GM19035 (cell line): ENCODE measurements at regions not wholly inside any gene's neighbourhood (a gene's known extent, or its start where the extent isn't known, plus 50 kb on each side); places are given as distances from the start of the nearest gene placed in this dataset.
A peak's percentile ranks its signal among the peaks of the same experiment; 100 is the strongest.
"Not testable (repeated sequence)": the region's sequence is repeated elsewhere in the genome, so short reads cannot be mapped to it uniquely, and the experiment has no call there.

ENCODE experiments used
- ATAC-seq: cut with Tn5 transposase; IDR thresholded peaks from one replicate; pipeline ENCODE4 v1.9.1; 2021; ENCODE audit not compliant: unreplicated experiment

DNA sequence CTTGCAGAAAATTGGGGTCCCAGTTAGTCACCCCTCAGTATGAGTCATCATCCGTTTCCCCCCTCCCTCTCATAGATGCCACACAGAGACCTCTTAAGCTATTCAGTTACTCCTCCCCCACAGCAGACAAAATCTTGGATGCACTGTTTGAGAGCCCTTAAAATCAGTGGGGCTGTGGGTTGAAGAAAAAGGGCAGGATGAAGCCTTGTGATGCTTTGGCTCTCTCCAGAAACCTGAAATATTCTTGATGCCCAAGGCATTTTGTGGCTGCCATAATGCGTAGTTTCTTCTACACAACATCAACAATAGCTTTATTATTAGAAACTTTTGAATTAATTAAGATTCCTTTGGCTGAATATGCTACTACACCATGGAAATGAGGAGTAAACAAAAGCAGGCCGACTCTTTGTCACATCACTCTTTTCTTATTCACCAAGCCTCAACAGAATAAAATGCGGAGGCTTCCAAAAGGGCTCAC is 133.8 kb downstream of the MRPS30 start:
- no peak for ATAC-seq

DNA sequence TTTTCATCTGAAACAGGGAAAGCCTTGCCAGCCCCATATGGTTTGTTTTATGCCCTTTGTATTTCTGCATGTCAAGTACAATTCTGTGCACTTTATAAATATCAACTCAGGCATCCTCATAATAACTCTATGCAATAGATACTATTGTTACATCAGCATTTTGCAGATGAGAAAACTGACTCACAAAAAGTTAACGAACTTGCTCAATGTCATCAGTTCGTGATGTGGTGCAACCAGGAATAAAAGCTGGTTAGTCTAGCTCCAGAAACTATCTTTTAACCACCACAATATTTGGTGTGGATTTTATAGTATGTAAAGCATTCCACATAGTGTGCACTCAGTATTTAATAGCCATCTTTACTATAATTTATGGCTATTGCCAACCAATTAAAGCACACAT is 134.9 kb downstream of the MRPS30 start:
- no peak for ATAC-seq

DNA sequence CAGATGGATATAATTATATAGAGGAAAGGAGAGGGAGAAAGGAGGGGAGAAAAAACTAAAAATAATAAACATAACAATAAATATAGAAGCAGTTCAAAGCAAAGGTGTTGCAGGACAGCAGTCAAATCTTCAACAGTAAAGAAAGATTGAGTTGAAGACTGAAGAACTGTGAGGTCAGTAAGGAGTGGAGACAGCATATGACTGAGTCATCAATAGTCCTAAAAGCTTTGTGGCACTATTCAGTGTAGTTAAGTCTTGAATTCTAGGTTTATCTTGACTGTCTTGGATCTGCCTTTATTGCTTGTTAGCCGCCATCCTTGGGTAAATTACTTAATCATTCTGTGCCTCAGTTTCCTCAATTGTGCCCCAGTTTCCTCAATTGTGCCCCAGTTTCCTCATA is 137.0 kb downstream of the MRPS30 start:
- ATAC-seq: no peak

DNA sequence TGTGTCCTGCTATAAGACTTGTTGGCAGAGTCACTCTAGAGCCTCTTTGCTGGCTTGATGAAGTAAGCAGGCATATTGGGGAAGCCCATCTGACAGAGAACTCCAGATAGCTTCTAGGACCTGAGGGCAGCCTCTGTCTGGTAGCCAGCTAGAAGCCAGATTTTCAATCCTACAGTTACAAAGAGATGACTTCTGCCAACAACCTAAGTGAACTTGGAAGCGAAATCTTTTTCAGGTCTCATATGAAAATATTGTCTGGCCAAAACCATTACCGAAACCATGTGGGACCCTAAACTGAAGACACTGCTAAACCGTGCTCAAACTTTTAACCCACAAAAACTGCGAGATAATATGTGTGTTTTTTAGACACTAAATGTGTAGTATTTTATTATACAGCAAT is 140.9 kb downstream of the MRPS30 start:
- ATAC-seq: no peak

DNA sequence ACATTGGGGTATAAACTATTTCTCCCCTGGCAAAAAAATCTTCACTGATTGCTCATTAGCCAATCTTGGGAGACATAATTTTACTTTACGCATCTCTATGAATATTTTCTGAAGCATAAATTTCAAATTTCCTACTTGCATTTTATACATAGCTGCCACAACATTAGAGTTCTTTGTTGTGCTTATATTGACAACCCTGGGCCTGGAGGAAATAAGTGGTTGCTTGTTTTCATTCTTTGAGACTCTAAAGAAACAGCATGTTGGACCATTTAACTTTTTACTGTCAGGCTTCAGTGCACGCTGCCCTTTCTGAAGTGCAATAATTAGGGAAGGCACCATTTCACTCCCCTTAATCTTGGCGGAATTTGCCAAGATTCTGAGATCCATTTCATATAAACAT is 142.6 kb downstream of the MRPS30 start:
- no peak for ATAC-seq

DNA sequence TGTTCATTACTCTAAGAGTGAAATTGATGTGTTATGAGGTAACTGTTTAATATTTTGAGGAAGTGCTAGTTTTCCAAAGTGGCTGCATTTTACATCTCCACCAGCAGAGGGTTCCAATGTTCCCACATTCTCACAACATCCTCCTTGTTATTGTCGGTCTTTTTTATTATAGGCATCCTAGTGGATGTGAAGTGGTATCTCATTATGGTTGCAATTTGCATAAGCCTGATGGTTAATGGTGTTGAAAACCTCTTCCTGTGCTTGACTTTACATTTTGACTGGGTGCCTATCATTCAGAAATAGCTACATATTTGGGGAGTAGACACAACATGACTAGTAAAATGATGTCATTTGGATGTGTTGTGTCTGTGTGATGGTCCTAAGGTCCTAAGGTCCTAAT is 143.6 kb downstream of the MRPS30 start:
- peak; percentile 79 for ATAC-seq

DNA sequence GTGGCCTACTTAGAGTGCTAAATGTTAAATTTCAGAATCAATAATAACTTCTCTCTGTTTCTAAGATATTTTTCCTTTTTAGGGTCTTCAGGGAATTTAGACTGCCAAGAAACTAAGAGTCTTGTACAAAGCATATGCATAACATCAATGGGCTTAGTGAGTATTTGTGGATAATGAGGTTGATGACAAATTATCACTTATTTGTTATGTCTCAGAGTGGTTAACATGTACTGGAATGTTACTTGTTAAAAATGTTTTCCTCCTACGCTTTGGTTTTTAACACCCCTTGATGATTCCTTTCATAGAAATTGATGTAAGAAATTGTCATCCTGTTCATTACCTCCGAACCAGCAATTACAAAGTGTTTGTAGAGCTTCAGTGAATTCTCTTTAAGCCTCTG is 144.3 kb downstream of the MRPS30 start:
- no peak for ATAC-seq

DNA sequence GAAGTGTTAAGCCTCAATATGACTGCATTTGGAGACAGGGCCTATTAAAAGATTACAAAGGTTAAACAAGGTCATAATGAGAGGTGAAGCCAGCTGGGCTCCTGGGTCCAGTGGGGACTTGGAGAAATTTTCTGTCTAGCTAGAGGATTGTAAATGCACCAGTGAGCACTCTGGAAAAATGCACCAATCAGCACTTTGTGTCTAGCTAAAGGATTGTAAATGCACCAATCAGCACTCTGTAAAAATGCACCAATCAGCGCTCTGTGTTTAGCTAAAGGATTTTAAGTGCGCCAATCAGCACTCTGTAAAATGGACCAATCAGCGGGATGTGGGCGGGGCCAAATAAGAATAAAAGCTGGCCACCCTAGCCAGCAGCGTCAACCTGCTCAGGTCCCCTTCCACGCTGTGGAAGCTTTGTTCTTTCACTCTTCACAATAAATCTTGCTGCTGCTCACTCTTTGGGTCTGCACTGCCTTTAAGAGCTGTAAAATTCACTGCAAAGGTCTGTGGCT is 150.3 kb downstream of the MRPS30 start:
- ATAC-seq: not testable (repeated sequence)

DNA sequence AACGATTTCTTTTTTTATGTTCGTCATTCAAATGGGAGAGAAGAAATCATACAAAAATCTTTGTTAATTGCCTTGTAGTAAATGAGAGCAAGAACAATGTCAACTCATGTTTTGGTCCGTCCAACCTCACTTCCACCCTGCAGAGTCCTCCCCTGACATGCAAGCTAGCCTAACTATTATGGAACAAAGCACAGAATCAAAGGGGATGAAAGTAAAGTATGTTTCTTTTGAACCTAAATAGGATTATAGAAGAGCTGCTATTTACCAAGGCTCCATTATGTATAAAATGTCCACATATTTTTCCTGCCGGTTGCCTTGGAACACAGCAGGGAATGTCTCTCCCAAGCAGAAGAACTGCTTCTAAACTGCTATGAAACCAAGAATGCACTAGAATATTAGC is 161.1 kb downstream of the MRPS30 start:
- ATAC-seq: no peak

DNA sequence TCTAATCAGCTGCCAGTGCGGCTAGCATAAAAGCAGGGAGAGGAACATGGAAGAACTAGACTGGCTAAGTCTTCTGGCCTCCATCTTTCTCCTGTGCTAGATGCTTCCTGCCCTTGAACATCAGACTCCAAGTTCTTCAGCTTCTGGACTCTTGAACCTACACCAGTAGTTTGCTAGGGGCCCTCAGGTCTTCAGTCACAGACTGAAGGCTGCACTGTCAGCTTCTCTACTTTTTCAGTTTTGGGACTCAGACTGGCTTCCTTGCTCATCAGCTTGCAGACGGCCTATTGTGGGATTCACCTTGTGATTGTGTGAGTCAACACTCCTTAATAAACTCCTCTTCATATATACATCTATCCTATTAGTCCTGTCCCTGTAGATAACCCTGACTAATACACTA is 162.2 kb downstream of the MRPS30 start:
- ATAC-seq: not testable (repeated sequence)

DNA sequence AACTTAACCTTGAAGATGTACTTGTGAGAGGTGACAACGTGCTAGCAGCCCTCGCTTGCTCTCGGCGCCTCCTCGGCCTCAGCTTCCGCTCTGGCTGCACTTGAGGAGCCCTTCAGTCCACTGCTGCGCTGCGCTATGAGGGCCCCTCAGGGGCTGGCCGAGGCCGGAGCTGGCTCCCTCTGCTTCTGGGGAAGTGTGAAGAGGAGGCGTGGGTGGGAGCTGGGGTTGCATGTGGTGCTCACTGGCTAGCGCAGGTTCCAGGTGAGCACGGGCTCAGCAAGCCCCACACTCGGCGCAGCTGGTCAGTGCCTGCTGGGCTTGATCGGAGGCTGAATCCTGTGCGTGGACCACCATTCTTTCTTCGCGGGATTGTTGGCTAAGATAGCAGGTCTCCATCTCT is 166.1 kb downstream of the MRPS30 start:
- no peak for ATAC-seq

DNA sequence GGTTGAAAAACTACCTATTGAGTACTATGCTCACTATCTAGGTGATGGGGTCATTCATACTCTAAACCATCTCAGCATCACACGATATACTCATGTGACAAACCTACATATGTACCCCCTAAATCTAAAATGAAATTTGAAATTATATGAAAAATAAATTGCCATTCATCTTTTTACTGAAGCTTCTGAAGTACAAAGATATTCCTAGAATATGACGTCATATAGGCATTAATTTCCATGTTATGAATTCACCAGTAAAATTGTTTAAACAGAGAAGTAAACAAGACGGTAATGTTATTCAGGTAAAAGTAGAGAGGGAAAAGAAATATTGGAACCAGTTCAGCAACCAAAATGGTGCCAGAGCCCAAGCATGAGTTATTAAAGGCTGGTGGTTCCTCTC is 173.0 kb downstream of the MRPS30 start:
- no peak for ATAC-seq

DNA sequence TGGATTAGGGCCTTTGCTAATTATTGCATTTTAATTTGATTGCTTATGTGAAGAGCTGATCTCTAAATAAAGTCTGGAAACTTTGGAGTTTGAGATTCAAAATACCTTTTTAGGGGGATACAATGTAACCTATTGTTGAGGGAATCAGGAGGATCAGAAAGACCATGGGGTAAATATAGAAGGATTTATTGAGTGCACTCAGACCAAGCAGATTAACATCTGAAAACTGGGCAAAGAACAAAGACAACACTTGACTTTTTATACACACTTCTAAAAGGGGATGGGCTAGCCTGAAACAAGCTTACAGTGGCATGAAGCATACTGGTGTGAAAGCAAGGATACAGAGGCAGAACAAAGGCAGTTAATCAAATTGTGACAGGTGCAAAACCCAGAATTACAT is 174.3 kb downstream of the MRPS30 start:
- ATAC-seq: no peak

DNA sequence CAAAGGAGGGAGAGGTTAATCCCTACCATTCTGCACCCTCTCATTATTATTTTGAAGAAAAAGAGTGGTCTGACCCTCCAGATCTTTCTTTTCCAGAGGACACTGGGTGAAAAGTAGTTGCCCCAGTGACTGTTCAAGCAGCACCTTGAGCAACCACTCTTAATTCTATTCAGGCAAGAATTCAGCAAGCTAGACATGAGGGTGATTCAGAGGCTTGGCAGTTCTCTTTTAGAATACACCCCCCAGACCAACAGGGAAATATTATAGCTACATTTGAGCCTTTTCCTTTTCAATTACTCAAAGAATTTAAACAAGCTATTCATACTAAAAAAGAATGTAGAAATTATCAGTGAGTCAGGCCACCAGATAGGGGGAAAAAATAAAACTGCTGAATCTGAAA is 178.3 kb downstream of the MRPS30 start:
- no peak for ATAC-seq

DNA sequence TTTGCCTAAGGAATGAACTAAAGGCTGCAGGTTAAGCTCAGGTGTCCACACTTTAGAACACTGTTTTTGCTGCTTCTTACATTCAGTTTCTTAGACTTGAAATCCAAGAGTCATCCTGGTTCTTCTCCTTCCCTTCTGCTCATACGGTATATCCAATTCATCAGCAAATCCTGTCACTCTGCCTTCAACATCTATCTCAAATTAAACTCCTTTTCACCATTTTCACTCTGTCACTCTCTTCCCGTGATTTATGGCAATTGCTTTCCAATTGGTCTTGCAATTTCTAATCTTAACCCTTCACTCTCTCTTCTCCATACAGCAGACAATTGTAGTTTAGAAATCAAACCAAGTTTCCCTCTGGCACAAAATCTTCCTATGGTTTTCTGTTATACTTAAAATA is 182.9 kb downstream of the MRPS30 start:
- ATAC-seq: no peak

DNA sequence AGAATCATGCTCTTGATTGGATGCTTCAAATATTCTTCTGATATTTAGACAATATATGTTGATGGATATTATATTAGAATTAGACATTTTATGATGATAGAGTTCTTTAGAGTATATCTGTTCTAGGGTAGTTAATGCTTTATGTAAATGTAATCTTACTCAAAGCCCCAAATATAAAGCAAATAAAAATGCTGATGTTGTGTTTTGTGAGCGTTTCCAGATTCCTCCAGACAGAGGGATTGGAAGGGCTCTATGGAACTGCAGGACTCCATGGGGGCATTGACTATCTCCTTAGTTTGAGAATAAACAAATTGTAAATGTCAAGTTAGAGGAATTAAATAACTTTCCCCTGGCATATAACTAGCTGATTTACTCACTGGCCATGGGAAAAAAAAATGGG is 184.5 kb downstream of the MRPS30 start:
- no peak for ATAC-seq

DNA sequence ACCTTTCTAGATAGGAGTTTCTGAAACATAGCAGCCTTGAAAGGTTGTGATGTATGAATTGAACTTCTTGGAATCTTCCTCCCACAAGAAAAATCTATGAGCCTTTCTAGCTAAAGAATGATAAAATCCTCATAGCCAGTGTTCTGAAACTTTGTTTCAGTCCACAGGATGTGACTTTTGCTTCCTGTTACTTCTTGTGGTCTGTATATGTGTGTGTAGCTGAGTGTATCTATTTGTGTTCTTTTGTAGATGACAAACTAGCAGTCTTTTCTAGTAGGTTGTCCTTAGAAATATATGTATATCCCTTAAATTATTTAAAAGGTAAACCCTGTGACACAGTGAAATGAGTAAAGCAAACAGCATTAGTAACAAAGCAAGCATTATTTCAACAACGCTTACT is 188.8 kb downstream of the MRPS30 start:
- ATAC-seq: no peak

DNA sequence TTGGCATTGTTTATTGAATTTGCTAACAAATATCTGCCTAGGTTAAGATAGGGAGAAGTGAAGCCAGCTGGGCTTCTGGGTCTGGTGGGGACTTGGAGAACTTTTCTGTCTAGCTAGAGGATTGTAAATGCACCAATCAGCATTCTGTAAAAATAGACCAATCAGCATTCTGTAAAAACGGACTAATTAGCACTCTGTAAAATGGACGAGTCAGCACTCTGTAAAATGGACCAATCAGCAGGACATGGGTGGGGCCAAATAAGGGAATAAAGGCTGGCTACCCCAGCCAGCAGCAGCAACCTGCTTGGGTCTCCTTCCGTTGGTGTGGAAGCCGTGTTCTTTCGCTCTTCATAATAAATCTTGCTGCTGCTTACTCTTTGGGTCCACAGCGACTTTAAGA is 198.4 kb downstream of the MRPS30 start:
- ATAC-seq: not testable (repeated sequence)

DNA sequence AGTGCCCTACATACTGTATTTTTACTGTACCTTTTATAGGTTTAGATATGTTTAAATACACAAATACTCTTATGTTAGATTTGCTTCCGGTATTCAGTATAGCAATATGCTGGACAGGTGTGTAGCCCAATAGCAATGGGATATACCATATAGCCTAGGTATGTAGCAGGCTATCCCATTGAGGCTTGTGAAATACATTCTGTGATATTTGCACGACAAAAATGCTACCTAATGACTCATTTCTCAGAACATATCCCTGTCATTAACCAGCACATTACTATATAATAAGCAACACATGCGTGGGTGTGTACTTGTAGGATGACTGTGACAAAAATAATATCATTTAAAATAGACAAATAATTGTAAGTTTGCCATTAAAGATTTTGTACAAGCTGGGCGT is 208.8 kb downstream of the MRPS30 start:
- no peak for ATAC-seq

DNA sequence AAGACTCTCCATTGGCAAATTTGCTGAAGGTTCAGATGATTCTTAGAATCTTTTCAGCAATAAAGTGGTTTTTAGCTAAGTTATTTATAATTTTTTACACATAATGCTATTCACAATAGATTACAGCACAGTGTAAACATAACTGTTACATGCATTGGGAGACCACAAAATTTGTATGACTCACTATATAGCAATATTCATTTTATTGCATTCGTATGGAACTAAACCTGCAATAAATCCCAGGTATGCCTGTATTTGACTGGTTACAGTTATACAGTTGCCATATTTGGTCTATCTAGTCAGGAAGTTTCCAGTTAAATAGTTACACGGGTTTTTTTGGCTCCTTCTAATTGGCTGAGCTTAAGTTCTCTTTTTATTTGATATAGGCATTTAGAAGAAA is 220.8 kb downstream of the MRPS30 start:
- ATAC-seq: no peak

DNA sequence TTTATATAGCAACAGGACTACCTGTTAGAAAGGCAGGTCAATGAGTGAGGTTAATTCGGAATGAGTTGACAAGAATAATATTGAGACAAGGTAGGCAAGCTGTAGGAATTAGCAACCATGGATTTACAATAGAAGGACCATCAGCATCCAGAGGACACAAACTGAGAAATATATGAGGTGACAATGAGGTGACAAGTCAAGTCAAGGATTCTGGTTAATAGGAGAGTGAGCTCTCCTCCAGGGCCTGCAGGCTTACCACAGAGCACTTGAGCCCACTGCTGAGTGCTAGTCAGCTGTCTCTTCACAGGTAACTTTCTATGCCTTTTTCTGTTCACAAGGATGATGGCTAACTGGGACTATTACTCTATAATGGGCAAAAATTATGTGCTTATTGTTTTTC is 227.2 kb downstream of the MRPS30 start:
- no peak for ATAC-seq

DNA sequence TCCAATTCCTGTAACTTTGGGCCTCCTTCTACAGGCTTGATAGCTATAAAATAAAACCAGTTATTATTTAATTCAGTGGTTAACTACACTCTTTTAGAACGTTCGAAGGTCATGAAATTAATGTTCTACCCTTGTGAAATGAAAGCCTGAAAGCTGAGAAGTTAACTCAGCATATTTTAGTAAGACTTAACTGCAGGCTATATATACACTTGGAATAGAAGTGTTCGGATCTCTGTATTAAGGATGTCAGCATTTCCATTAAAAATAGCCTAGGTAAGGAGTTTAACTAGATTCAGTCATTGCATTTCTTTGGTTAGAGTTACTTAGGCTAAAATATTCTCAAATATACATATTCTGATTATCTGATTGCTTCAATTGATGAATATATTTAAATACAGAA is 229.2 kb downstream of the MRPS30 start:
- peak; percentile 9 for ATAC-seq

DNA sequence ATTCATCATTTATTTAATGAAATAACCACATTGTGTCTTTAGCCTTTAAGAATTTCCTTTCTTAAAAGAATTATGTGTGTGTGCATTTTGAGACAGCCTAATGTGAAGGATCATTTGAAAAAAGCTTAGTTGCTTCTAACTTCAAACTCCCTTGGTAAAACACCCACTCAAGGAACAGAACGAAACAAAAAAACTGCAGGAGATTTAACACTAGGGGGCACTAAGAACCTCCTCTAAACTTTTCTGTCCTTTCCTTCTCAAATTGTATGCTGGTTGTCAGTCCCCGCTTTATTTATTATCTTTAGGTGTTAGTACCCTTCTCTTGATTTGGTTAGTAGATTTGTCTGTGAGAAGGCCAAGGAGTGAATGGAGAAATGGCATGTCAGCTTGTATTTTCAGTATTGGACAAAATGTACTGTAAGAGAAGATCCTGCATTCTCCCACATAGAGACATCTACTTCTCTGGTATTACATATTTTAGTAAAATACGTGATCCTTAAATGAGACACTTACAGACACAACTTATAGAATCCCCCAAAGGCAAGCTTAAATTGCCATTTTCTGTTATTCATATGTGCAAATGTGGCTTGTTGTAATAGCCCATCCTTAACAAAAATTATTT is 229.7 kb downstream of the MRPS30 start:
- ATAC-seq: peak; percentile 75
